ENCODE measurements at regions not wholly inside any gene's neighbourhood (a gene's known extent, or its start where the extent isn't known, plus 50 kb on each side); places are given as distances from the start of the nearest gene placed in this dataset.

GRCh38 chr5:35488791-35489190, 128.9 kb upstream of the SPEF2 start:
- TF ChIP-seq CTCF (IDR thresholded peaks at IDR 0.05; ENCODE audit: control insufficient read depth, insufficient read depth, low read depth, low read length, missing control alignments), result no peak
- no peak overlapping the region for H3K4me3 ChIP-seq (ENCODE audit: control insufficient read depth, low read depth, low read length)
- DNase-seq (ENCODE audit: low read depth), result no peak

GRCh38 chr5:35488055-35488454, 129.6 kb upstream of the SPEF2 start:
- no peak for DNase-seq (ENCODE audit: low read depth)
- no peak for TF ChIP-seq CTCF (IDR thresholded peaks at IDR 0.05; ENCODE audit: control insufficient read depth, insufficient read depth, low read depth, low read length, missing control alignments)
- no peak overlapping the region for H3K4me3 ChIP-seq (ENCODE audit: control insufficient read depth, low read depth, low read length)

- DNase-seq (ENCODE audit: low read depth), result peak; percentile 21
- no peak overlapping the region for H3K4me3 ChIP-seq (ENCODE audit: control insufficient read depth, low read depth, low read length)
- TF ChIP-seq CTCF (IDR thresholded peaks at IDR 0.05; ENCODE audit: control insufficient read depth, insufficient read depth, low read depth, low read length, missing control alignments), result no peak
Observed at GRCh38 chr5:35487233-35488025, 130.2 kb upstream of the SPEF2 start.

- no peak for DNase-seq (ENCODE audit: low read depth)
- no peak for TF ChIP-seq CTCF (IDR thresholded peaks at IDR 0.05; ENCODE audit: control insufficient read depth, insufficient read depth, low read depth, low read length, missing control alignments)
- H3K4me3 ChIP-seq (ENCODE audit: control insufficient read depth, low read depth, low read length), result no peak overlapping the region
Observed at GRCh38 chr5:35485487-35485886, 132.2 kb upstream of the SPEF2 start.

- no peak overlapping the region for H3K4me3 ChIP-seq (ENCODE audit: control insufficient read depth, low read depth, low read length)
- TF ChIP-seq CTCF (IDR thresholded peaks at IDR 0.05; ENCODE audit: control insufficient read depth, insufficient read depth, low read depth, low read length, missing control alignments), result no peak
- no peak for DNase-seq (ENCODE audit: low read depth)
Observed at GRCh38 chr5:35484241-35484640, 133.4 kb upstream of the SPEF2 start.

- DNase-seq (ENCODE audit: low read depth), result no peak
- no peak for TF ChIP-seq CTCF (IDR thresholded peaks at IDR 0.05; ENCODE audit: control insufficient read depth, insufficient read depth, low read depth, low read length, missing control alignments)
- no peak overlapping the region for H3K4me3 ChIP-seq (ENCODE audit: control insufficient read depth, low read depth, low read length)
Observed at GRCh38 chr5:35483780-35484179, 133.9 kb upstream of the SPEF2 start.
